Lower leg skin (tissue), 4 donors: ENCODE measurements at regions not wholly inside any gene's neighbourhood (a gene's known extent, or its start where the extent isn't known, plus 50 kb on each side); places are given as distances from the start of the nearest gene placed in this dataset.
"Not testable (repeated sequence)": the region's sequence is repeated elsewhere in the genome, so short reads cannot be mapped to it uniquely, and the experiment has no call there.

ENCODE experiments used
- DNase-seq, 2 donors: peaks; one replicate each; pipeline ENCODE4 v3.0.0-alpha.2; 2019; ENCODE audit warnings: low spot score in 2 of 2
- H3K4me3 ChIP-seq: fragments of 200-600 bp; sonication (generic); 2 replicates; pipeline ENCODE4 v1.5.1; 2017; ENCODE audit warnings: mild to moderate bottlenecking, low read depth; ENCODE audit not compliant: poor library complexity, severe bottlenecking
- POLR2A ChIP-seq, 2 donors: fragments of 450-650 bp; IDR thresholded peaks; one replicate each; pipeline ENCODE4 v1.6.1; 2016 to 2017; ENCODE audit warnings: antibody characterized with exemption in 2 of 2, mild to moderate bottlenecking in 1 of 2, moderate library complexity in 1 of 2
- WGBS, 2 donors: methylation state at CpG; one replicate each; pipeline ENCODE4 v1.1.5; 2018; 5-methylcytosine and 5-hydroxymethylcytosine counted together
- intact Hi-C: fragments of 100-400 bp; cut with DNase I; formaldehyde crosslinking; loops from one replicate; pipeline ENCODE4 v1.15.0; 2023; ENCODE audit warnings: low total_unique reads
- TF ChIP-seq, protein P1 (sequence below), 3 donors: fragments of 450-650 bp; IDR thresholded peaks; one replicate each; pipeline ENCODE4 v1.5.1; 2016; ENCODE audit warnings: antibody characterized with exemption in 3 of 3, mild to moderate bottlenecking in 3 of 3, moderate library complexity in 2 of 3

DNA sequence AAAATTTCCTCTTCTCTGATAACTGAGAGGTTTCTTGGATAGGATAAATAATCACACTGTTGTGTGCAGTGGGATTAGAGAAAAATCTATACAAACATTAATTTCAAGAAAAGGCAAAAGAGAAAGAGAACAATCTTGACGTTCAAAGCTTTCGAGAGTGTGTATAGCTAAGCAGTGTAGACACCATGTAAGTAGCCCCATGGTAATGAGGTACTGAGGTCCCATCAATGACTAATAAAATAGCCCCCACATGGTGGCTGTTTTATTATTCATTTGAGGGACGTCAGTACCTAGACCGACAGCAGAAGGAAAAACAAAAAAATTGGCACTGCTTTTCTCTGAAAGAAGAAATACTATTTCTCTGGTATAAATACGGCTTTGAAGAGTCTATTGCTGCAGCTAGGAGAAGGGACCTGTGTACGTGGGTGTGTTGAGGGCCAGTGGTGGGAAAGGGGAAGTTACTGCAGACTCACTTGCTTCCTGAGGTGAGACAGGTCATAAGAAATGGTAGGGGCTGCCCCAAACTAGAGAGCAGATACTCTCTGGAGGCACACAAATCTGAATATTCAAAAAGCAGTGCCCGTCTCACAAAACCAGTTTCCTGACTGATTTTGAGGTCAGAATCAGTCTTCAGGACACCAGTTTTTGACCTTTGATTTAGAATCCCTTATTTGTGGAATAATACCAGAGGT, 339.8 kb downstream of the EMP1 start:
- intact Hi-C loops = loop anchor here (10.0 kb wide), 1 partner anchor 262 kb away; no protein-coding TSS in a partner anchor

DNA sequence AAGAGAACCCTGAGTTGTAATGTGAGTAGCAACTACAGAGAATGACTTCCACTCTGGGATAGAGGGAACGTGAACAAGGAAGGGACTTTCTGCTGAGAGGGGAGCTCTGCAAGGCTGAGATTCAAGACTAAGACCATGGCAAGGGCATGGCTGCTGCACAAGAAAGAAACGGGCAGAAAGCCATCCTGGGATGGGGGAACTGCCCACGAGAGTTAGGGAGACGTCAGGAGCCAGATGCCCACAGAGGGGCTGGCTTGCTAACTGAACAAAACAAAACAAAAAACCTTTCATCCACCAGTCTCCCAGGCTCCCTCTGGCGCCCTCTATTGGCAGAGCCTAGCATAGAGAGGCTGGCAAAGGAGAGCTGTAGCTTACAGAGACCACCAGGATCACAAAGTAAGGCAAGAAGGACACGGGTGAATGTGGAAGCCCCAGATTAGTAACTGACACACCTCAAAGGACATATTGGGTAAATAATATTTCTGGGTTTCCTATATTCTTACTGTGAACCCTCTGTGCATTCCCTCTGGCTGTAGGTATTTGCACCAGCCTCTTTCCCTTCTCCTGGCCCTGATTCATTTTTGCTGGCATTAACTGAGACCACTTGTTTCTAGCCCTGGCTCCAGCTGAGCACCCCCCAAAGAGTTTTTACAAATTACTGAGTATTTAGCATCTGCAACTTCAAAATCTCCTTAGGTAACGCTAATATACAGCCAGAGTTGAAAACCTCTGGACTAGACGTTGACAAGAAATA, 338.3 kb downstream of the EMP1 start:
- TF ChIP-seq, protein P1, sequence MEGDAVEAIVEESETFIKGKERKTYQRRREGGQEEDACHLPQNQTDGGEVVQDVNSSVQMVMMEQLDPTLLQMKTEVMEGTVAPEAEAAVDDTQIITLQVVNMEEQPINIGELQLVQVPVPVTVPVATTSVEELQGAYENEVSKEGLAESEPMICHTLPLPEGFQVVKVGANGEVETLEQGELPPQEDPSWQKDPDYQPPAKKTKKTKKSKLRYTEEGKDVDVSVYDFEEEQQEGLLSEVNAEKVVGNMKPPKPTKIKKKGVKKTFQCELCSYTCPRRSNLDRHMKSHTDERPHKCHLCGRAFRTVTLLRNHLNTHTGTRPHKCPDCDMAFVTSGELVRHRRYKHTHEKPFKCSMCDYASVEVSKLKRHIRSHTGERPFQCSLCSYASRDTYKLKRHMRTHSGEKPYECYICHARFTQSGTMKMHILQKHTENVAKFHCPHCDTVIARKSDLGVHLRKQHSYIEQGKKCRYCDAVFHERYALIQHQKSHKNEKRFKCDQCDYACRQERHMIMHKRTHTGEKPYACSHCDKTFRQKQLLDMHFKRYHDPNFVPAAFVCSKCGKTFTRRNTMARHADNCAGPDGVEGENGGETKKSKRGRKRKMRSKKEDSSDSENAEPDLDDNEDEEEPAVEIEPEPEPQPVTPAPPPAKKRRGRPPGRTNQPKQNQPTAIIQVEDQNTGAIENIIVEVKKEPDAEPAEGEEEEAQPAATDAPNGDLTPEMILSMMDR (IDR thresholded peaks at IDR 0.05) = peak in 1 of 3 donors; percentile 17
- no peak for TF ChIP-seq POLR2A (IDR thresholded peaks at IDR 0.05)
- DNase-seq = peak; percentile 37 to 92
- intact Hi-C loops = loop anchor here (10.0 kb wide), 1 partner anchor 260 kb away; no protein-coding TSS in a partner anchor
- H3K4me3 ChIP-seq = no peak overlapping the region
- 38 to 40% methylated on average over 8 of the region's 8 CpGs for WGBS, 2 donors

More for the DNA sequence above, 339.8 kb downstream of the EMP1 start:
- WGBS, 2 donors = 63 to 64% methylated on average over 7 of the region's 7 CpGs
- DNase-seq = no peak
- H3K4me3 ChIP-seq = no peak overlapping the region
- no peak for TF ChIP-seq POLR2A (IDR thresholded peaks at IDR 0.05)
- TF ChIP-seq, protein P1 (IDR thresholded peaks at IDR 0.05) = no peak

DNA sequence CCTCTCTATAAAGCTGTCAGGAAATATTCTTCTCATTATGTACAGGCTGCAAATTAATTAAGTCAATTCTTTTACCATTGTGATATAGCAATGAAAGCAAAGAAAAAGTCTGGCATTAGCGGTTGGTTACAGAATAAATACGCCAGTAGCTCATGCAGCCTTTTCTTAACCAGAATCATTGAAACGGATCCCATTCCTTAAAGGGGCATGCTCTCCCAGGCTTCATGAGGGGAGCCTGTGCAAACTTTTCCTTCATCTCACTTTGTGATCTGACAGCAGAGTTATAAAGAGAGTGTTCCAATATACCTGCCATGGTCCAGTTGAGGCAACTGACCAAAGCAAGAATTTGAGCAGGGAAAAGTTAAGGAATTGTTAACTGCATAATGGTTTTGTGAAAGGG, 337.7 kb downstream of the EMP1 start:
- intact Hi-C loops = loop anchor here (10.0 kb wide), 1 partner anchor 259 kb away; no protein-coding TSS in a partner anchor
- WGBS, 2 donors = 39 to 49% methylated on average over 3 of the region's 3 CpGs
- no peak for DNase-seq
- H3K4me3 ChIP-seq = no peak overlapping the region
- TF ChIP-seq, protein P1 (IDR thresholded peaks at IDR 0.05) = no peak
- TF ChIP-seq POLR2A (IDR thresholded peaks at IDR 0.05) = no peak

DNA sequence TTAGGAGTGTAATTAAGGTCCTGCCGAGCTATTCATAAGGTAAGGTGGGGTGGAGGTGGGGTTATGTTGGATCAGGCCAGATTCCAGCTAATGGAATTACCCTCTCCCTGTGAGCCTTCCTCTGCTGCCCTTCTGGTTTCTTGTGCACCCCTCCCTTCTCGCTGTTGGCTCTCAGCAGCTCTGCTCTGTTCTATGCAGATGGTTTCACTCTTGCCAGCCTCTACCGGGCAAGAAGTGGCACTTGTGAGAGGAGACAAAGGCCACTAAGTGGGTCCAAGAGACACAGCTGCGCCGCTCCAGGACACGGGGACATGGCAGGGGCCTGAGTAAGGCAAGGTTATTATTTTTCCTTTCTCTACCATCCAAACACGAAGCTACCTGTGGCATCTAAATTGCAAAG, 334.4 kb downstream of the EMP1 start:
- whole genome bisulfite sequencing, 2 donors = 84 to 88% methylated on average over 7 of the region's 7 CpGs

DNA sequence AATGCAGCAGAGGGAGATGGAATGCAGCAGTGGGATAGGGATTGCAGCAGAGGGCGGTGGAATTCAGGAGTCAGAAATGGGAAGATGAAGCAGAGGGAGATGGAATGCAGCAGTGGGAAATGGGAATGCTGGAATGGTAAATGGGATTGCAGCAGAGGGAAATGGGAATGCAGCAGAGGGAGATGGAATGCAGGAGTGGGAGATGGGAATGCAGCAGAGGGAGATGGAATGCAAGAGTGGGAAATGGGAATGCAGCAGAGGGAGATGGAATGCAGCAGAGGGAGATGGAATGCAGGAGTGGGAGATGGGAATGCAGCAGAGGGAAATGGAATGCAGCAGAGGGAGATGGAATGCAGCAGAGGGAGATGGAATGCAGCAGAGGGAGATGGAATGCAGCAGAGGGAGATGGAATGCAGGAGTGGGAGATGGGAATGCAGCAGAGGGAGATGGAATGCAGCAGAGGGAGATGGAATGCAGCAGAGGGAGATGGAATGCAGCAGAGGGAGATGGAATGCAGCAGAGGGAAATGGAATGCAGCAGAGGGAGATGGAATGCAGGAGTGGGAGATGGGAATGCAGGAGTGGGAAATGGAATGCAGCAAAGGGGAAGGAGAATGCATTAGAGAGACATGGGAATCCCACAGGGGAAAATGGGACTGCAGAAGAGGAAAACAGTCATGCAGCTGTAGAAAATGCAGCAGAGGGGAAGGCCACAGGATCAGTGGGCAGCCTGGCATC, 329.8 kb downstream of the EMP1 start:
- intact Hi-C loops, H3K4me3 ChIP-seq, DNase-seq: not testable (repeated sequence)
- 70 to 71% methylated on average over 1 of the region's 1 CpG for WGBS, 2 donors

More for the DNA sequence above, 334.4 kb downstream of the EMP1 start:
- TF ChIP-seq POLR2A (IDR thresholded peaks at IDR 0.05) = no peak
- TF ChIP-seq, protein P1 (IDR thresholded peaks at IDR 0.05) = no peak
- intact Hi-C loops = loop anchor here (10.0 kb wide), 1 partner anchor 256 kb away; no protein-coding TSS in a partner anchor
- DNase-seq = no peak
- no peak overlapping the region for H3K4me3 ChIP-seq
